ENCODE measurements at regions not wholly inside any gene's neighbourhood (a gene's known extent, or its start where the extent isn't known, plus 50 kb on each side); places are given as distances from the start of the nearest gene placed in this dataset.

DNA sequence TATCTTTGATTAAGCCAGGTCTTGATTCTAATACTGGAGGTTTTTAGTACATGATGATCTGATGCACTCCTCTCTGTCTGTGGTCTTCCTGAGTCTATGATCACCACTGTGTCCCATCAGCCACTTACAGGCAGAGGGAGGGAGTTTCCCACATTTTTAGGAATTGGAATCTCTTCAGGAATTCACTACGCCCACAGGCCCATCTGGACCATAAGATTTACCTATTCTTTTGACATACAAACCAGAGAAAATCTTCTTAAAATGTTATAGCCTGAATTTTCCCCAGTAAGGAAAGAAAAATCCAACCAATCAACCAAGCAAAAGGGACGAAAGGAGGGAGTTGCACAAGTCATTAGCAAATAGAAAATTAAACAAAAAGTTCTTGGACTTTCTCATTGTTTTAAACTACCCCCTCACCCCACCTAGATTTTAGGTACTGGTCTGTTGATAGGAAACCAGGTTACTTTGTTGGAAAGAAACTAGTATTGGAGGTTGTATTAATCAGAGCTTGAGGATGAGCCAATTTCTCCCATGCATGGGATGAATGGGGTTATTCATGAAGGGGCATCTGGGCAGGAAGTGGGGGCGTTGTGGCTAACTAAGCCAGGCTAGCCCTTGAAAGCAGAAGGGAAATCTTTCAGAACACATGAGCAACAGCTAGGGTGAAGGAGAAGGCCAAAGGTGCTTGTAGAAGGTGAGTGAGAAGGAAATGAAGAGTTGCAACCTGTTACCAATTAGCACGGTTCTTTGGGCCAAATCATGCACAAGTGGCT lies 328.2 kb upstream of the MEX3C start:
- Mint-ChIP-seq H3K4me1 (ENCODE audit: low read depth) (no peaks in the 10 kb centered on the region), H3K9me3 (no peaks in the 10 kb centered on the region), H3K4me3 (no peak overlapping the region), H3K27me3 (peaks cover 9% of the 10 kb centered on the region), H3K36me3 (ENCODE audit: low read depth) (no peaks in the 10 kb centered on the region), H3K27ac (no peak overlapping the region)

DNA sequence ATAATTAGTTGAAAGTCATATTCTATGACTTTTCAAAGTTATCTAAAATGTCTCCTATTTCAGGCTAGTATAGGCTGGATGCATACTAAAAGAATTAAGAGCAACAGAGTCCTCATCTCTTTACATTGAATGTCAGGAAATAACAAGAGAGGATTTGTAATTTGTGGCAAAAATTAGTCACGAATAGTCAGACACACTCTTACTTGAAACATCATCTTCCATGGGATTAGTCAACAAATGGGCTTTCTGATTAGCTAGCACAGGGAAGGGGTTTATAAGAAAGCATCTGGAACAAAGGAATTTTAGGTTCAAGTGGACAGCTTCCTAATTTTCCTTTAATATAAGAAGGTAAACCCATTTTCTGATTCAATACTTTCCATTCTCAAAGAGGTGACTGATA lies 330.3 kb upstream of the MEX3C start:
- Mint-ChIP-seq H3K27me3 (peaks cover 12% of the 10 kb centered on the region), H3K9me3 (no peaks in the 10 kb centered on the region), H3K4me3 (no peak overlapping the region), H3K4me1 (ENCODE audit: low read depth) (no peaks in the 10 kb centered on the region), H3K36me3 (ENCODE audit: low read depth) (no peaks in the 10 kb centered on the region), H3K27ac (no peak overlapping the region)

DNA sequence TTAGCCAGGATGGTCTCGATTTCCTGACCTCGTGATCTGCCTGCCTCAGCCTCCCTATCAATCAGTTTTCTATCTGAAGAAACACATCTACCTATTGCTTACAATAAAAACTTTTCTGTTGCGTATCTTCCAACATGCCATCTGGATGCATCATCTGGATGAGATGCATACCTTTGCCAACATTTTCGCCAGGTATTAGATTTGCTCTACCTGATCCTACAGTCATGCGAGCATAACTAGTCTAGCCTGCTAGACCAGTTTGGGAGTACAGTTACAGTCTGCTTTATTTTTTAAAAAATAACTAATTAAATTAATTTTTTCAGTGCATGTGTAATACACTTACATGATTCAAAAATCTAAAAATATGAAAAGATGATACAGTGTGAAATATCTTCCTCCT lies 334.0 kb upstream of the MEX3C start:
- Mint-ChIP-seq H3K4me1 (ENCODE audit: low read depth) (no peaks in the 10 kb centered on the region), H3K4me3 (no peak overlapping the region), H3K27me3 (peaks cover 15% of the 10 kb centered on the region), H3K36me3 (ENCODE audit: low read depth) (no peaks in the 10 kb centered on the region), H3K27ac (no peak overlapping the region), H3K9me3 (no peaks in the 10 kb centered on the region)

DNA sequence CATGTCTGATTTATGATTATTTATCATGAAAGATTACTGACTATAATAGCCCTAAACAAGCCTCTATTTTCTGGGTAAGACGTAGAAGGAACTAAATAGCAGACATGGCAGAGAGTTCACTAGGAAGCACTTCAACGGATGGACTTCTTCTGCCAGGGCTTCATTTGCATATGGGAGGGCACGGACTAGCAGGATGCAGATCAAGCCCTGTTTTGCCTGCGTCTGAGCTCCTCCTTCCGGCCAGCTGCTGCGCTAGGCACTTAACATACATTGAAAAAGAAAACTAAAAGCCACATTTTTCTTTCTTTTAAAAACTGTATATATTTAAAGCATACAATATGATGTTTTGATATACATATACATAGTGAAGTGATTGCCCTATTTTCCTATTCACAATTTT lies 340.0 kb upstream of the MEX3C start:
- Mint-ChIP-seq H3K36me3 (ENCODE audit: low read depth) (no peaks in the 10 kb centered on the region), H3K4me3 (no peak overlapping the region), H3K4me1 (ENCODE audit: low read depth) (no peaks in the 10 kb centered on the region), H3K27ac (no peak overlapping the region), H3K9me3 (no peaks in the 10 kb centered on the region), H3K27me3 (peaks cover 3% of the 10 kb centered on the region)

DNA sequence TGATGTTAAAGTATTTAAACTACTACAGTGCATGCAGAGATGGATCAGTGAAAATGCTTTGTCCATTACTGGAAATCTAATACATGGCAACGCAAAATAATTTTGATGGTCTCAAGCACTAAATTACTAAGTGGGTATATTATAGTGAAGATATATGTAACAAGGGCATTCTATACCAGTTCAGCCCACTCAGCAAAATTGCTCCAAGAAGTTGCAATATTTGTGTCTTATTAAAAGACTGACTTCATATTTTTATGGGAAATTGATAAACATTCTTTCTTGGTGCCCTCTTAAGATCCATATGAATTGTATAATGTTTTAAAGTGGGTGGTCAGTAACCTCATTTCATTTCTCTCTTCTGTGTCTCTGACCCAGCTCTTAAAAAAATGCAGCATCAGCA lies 343.1 kb upstream of the MEX3C start:
- no peaks in the 10 kb centered on the region for H3K4me1 Mint-ChIP-seq (ENCODE audit: low read depth)
- no peak overlapping the region for H3K27ac Mint-ChIP-seq
- no peak overlapping the region for H3K4me3 Mint-ChIP-seq
- peaks cover 3% of the 10 kb centered on the region for H3K27me3 Mint-ChIP-seq
- H3K36me3 Mint-ChIP-seq (ENCODE audit: low read depth): no peaks in the 10 kb centered on the region
- no peaks in the 10 kb centered on the region for H3K9me3 Mint-ChIP-seq

DNA sequence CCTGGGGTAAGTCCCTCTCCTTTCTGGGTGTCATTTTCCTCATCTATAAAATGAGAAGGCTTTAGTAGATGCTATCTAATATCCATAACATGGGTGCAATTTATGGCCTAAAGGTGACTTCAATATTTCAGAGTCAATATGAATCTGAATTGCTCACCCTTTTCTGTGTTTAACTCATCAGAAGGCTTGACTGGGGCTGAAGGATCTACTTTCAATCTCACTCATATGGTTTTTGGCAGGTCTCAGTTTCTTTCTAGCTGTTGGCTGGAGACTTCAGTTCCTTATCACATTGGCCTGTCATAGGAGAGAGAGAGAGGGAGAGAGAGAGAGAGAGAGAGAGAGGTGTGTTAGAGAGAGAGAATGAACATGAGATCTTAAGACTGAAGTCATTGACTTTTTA lies 343.7 kb upstream of the MEX3C start:
- H3K27ac Mint-ChIP-seq: no peak overlapping the region
- H3K36me3 Mint-ChIP-seq (ENCODE audit: low read depth): no peaks in the 10 kb centered on the region
- peaks cover 2% of the 10 kb centered on the region for H3K27me3 Mint-ChIP-seq
- H3K4me1 Mint-ChIP-seq (ENCODE audit: low read depth): no peaks in the 10 kb centered on the region
- H3K9me3 Mint-ChIP-seq: no peaks in the 10 kb centered on the region
- no peak overlapping the region for H3K4me3 Mint-ChIP-seq

DNA sequence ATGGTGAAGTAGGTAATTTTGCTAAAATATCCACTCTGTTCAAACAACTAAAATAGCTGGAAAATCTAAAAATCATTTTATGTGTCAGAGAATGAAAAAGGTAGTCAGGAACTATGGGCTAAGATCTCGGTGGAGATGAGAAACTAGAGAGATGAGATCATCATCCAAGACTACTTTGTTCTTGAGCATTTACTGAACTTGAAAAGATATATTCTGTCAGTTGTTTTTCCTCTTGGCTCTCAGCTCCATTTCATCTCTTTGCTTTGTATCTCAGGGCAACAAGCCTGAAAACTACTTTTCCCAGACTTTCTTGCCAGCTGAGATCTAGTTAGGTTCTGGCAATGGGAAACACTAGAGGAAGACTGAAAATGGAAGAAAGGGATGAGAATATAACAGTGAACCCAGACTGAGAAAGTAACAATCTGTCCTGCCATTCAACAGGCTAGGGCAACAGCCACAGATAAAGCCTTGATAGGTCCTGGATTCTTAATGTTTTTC lies 346.2 kb upstream of the MEX3C start:
- Mint-ChIP-seq H3K27me3 (no peaks in the 10 kb centered on the region), H3K27ac (no peak overlapping the region), H3K9me3 (no peaks in the 10 kb centered on the region), H3K4me3 (no peak overlapping the region), H3K36me3 (ENCODE audit: low read depth) (no peaks in the 10 kb centered on the region), H3K4me1 (ENCODE audit: low read depth) (no peaks in the 10 kb centered on the region)

DNA sequence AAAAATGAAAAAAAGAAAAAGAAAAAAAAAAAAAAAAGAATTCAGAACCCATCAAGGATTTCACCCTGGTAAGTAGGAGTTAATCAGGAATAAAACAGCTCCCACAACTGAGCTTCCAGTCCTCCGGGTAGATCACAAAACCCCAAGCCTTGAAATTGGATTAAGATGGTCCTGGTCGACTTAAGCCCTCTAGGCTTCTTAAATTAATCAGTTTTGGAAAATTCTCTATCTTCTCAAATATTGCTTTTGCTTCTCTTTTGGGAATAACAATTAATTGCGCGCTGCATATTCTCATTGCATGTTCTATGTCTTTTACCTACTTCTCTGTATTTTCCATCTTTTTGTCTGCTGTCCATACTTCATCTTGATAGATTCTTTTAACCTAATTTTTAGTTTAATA lies 348.0 kb upstream of the MEX3C start:
- Mint-ChIP-seq H3K36me3 (ENCODE audit: low read depth) (no peaks in the 10 kb centered on the region), H3K27ac (no peak overlapping the region), H3K9me3 (no peaks in the 10 kb centered on the region), H3K4me1 (ENCODE audit: low read depth) (no peaks in the 10 kb centered on the region), H3K27me3 (no peaks in the 10 kb centered on the region), H3K4me3 (no peak overlapping the region)

DNA sequence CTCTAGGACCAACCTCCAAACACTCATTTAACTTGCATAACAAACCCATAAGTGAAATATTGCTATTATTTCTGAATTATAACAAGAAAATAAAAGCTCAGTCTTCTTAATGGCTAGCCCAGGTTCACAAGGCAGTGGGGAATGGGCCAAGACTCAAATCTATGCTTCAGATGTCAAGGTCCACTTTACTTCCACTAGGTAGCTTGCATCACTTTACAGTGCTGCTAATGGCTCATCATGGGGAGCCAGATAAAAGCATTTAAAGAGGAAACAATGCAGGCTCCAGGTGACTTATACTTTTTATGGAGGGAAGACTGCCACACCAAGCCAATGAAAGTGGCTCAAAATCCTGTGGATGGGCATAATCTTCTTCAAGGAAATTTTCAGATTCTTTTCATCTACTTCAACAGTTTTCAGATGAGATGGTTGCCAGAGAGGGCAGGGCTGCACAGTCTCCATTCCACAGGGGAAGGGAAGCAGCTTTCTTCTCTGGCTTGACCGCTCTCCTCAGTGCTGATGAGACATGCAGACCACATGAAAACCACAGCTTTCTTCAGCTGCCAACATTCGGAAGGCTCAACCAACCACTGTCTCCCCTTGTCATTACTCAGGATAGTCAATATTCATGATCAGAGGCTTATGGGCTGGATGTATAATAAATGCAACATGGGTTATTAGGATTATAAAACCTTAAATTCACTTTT lies 361.9 kb upstream of the MEX3C start:
- Mint-ChIP-seq H3K27ac (no peak overlapping the region), H3K9me3 (peaks cover 4% of the 10 kb centered on the region), H3K4me3 (no peak overlapping the region), H3K27me3 (peaks cover 23% of the 10 kb centered on the region), H3K4me1 (ENCODE audit: low read depth) (no peaks in the 10 kb centered on the region), H3K36me3 (ENCODE audit: low read depth) (no peaks in the 10 kb centered on the region)

DNA sequence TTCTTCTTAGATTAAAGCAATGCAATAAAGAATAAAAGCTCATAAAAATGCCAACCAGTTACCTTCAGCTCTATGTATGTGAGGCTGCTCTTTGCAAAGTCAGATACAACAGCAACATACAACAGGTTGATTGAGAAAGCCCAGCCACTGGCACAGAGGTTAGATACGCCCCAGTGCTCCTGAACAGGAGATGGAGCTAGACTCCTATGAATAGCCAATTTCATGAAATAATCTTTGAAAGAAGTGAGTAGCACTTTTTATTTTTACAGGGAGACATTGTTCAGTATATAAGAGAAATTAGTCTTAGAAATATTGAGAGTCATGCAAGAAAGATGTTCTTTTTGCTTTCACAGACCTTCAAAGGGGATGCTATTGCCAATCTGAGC lies 362.4 kb upstream of the MEX3C start:
- peaks cover 4% of the 10 kb centered on the region for H3K9me3 Mint-ChIP-seq
- no peaks in the 10 kb centered on the region for H3K36me3 Mint-ChIP-seq (ENCODE audit: low read depth)
- H3K4me1 Mint-ChIP-seq (ENCODE audit: low read depth): no peaks in the 10 kb centered on the region
- no peak overlapping the region for H3K4me3 Mint-ChIP-seq
- peaks cover 23% of the 10 kb centered on the region for H3K27me3 Mint-ChIP-seq
- no peak overlapping the region for H3K27ac Mint-ChIP-seq

DNA sequence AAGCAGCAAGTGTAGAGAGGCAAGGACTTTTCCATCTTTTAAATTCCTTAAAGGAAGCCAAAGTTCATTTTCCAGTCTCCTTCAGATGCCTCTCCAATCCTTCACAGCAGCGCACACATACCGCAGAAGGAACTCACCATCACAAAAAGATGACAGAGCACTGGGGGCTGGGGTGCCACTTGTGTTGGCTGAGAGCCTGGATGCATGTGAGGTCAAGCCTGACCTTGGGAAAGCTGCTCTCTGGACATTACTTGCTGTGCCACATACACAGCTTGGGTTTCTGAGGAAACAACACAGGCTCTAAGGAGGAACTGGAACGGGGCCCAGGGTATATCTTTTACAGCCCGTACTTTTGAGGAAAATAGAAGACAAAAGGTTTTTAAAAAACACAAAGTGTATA lies 364.3 kb upstream of the MEX3C start:
- no peaks in the 10 kb centered on the region for H3K36me3 Mint-ChIP-seq (ENCODE audit: low read depth)
- no peaks in the 10 kb centered on the region for H3K9me3 Mint-ChIP-seq
- peaks cover 23% of the 10 kb centered on the region for H3K27me3 Mint-ChIP-seq
- no peaks in the 10 kb centered on the region for H3K4me1 Mint-ChIP-seq (ENCODE audit: low read depth)
- no peak overlapping the region for H3K27ac Mint-ChIP-seq
- no peak overlapping the region for H3K4me3 Mint-ChIP-seq

DNA sequence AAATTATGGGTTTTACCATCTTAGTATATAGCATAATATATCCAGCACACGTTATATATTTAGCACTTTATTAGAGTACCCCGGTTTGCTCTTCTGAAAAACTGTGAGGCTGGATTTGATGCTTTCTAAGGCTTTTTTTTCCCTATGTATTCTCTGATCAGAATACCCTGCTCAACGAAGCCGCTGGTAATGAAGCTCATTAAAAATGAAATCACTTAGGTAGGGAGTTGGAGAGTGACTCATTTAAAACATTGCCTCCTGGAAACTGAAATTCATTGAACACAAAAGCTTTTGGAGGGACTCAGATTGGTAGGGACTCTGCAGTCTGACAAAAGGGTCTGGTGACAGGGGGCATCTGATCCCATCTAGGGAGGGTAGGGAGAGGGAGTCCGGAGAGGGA lies 365.4 kb upstream of the MEX3C start:
- Mint-ChIP-seq H3K4me1 (ENCODE audit: low read depth) (no peaks in the 10 kb centered on the region), H3K27ac (no peak overlapping the region), H3K36me3 (ENCODE audit: low read depth) (no peaks in the 10 kb centered on the region), H3K4me3 (no peak overlapping the region), H3K27me3 (peaks cover 26% of the 10 kb centered on the region), H3K9me3 (no peaks in the 10 kb centered on the region)

DNA sequence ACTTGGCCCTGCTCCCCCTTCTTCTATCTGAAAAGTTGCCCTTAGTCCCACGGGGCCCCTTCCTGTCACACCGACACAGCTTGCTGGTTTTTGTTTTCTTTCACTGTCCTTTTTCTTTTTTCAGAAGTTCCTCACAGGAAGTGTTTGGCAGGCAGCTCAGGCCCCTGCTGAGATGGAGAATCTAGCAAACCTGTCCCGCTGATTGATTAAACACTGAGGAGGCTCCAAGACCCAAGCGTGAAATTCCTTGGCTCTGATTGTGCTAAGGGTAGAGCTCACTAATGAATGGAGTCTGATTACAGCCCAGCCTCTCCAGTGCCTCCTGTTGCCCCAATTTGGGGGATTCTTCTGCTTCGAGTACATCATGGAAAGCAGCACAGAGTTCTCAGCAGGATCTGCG lies 365.9 kb upstream of the MEX3C start:
- Mint-ChIP-seq H3K4me3 (no peak overlapping the region), H3K27me3 (peaks cover 23% of the 10 kb centered on the region), H3K27ac (no peak overlapping the region), H3K4me1 (ENCODE audit: low read depth) (no peaks in the 10 kb centered on the region), H3K36me3 (ENCODE audit: low read depth) (no peaks in the 10 kb centered on the region), H3K9me3 (no peaks in the 10 kb centered on the region)

DNA sequence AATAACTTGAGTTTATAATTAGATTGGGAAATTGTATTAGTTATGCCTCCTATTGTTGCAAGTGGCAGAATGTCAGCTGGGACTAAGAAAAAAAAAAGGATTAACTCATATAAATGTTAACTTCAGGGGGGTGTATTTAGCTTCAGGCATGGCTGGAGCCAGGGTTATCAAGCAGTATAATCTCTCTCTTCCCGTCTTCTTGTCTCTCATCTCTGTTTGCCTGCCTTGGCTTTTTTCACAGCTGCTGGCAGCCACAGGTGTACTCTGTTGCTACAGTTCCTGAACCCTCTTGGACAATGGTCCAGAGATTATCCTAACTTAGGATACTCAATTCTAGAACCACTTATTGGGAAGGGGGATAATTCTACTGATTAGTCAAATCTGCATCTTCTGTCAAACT lies 370.7 kb upstream of the MEX3C start:
- H3K27me3 Mint-ChIP-seq: peaks cover 8% of the 10 kb centered on the region
- H3K36me3 Mint-ChIP-seq (ENCODE audit: low read depth): no peaks in the 10 kb centered on the region
- no peaks in the 10 kb centered on the region for H3K9me3 Mint-ChIP-seq
- no peak overlapping the region for H3K4me3 Mint-ChIP-seq
- H3K27ac Mint-ChIP-seq: no peak overlapping the region
- H3K4me1 Mint-ChIP-seq (ENCODE audit: low read depth): no peaks in the 10 kb centered on the region

DNA sequence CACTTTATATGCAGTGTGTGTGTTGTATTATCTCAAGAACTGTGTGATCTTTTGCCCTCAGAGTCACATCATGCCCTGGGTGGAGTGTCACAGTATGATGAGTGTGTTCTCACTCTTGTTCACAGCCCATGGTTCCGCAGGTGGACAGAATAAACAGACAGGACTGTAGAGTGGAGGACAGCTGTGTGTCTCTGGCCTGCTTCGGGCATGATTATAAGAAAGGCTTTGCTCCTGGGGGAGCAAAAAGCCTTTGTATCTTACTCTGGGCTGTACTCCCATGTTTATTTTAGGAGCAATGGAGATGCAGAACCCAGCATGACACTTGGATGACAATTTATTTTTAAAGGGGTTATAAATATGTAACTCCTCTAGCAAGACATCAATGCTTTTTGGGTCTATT lies 371.7 kb upstream of the MEX3C start:
- Mint-ChIP-seq H3K4me1 (ENCODE audit: low read depth) (no peaks in the 10 kb centered on the region), H3K27ac (no peak overlapping the region), H3K36me3 (ENCODE audit: low read depth) (no peaks in the 10 kb centered on the region), H3K9me3 (no peaks in the 10 kb centered on the region), H3K4me3 (no peak overlapping the region), H3K27me3 (peaks cover 8% of the 10 kb centered on the region)

DNA sequence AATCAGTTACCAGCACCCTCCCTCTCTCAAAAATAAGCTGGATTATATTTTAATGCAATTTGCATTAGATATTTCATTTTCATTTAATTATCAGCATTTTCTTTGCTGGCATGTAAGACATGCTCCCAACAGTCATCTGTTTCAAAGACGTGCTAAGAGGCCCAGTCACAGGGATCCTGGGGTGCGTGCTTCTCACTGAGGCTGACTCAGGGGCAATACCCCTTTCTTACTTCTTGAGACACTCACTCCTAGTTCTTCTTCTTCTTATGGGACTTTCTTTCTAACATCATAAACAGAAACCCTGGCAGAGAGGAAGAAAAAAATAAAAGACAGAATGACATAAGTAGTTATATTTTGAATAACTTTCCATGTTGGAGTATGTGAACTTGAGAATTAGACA lies 372.1 kb upstream of the MEX3C start:
- Mint-ChIP-seq H3K4me1 (ENCODE audit: low read depth) (no peaks in the 10 kb centered on the region), H3K9me3 (no peaks in the 10 kb centered on the region), H3K27me3 (peaks cover 8% of the 10 kb centered on the region), H3K4me3 (no peak overlapping the region), H3K36me3 (ENCODE audit: low read depth) (no peaks in the 10 kb centered on the region), H3K27ac (no peak overlapping the region)
